HUES6 (cell line): ENCODE measurements at regions not wholly inside any gene's neighbourhood (a gene's known extent, or its start where the extent isn't known, plus 50 kb on each side); places are given as distances from the start of the nearest gene placed in this dataset.

ENCODE experiments used
- H3K27ac ChIP-seq: 2 replicates; pipeline ENCODE4 v1.7.0; 2013; ENCODE audit warnings: low read depth, mild to moderate bottlenecking, low read length, inconsistent platforms
- H3K27me3 ChIP-seq: 2 replicates; pipeline ENCODE4 v1.6.1; 2013; ENCODE audit warnings: low read length; ENCODE audit not compliant: control insufficient read depth, insufficient read depth
- H3K36me3 ChIP-seq: 2 replicates; pipeline ENCODE4 v1.6.1; 2013; ENCODE audit warnings: low read length; ENCODE audit not compliant: control insufficient read depth, insufficient read depth
- H3K4me1 ChIP-seq: 2 replicates; pipeline ENCODE4 v1.6.1; 2013; ENCODE audit warnings: low read length; ENCODE audit not compliant: control insufficient read depth, insufficient read depth
- H3K4me3 ChIP-seq: 2 replicates; pipeline ENCODE4 v1.5.1; 2013; ENCODE audit warnings: low read depth, low read length
- H3K9ac ChIP-seq: one replicate; pipeline ENCODE4 v1.6.1; 2013; ENCODE audit warnings: mild to moderate bottlenecking, low read length
- H3K9me3 ChIP-seq: 2 replicates; pipeline ENCODE4 v1.6.1; 2013; ENCODE audit warnings: low read depth, low read length; ENCODE audit not compliant: control insufficient read depth, insufficient read depth

DNA sequence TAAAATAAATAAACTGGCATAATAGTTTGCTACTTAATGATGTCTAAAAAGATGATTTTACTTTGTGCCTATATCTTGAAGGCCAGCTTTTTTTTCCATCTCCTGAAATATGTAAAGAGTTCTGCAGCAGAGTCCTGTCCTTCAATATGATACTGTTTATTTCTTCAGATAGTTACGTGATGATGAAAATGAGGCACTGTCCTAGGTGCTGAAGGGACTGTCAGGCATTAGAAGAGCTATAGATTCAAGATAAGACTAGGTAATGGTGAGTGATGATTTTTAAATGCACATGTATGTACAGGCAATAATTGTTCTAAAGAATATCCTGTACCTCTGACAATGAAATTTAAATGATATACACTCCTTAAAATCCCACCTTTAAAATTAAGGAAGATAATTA is 326.9 kb upstream of the DNAJC19 start:
- H3K4me1 ChIP-seq = no peaks in the 10 kb centered on the region
- no peaks in the 10 kb centered on the region for H3K9me3 ChIP-seq
- no peaks in the 10 kb centered on the region for H3K36me3 ChIP-seq
- no peak overlapping the region for H3K4me3 ChIP-seq
- no peaks in the 10 kb centered on the region for H3K27me3 ChIP-seq
- H3K9ac ChIP-seq = no peak overlapping the region
- H3K27ac ChIP-seq = no peak overlapping the region

DNA sequence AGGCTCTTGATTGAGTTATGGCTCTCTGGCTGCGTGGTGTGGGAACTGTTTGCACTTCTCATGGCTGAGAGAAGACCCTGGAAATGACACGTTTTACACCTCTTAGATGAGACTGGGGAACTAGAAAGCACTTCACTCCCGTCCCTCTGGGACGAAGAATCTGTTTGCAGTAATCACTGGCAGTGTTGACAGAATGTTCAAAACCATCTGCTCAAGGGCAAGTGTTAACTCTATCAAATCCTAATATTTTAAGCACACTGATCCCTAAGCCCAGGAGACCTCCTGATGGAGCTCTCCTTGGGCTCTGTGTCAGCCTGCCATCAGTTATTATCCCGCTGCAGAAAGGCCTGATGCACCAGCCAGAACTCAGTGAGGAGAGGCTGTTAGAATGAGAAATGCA is 323.8 kb upstream of the DNAJC19 start:
- Histone ChIP-seq H3K4me1 (no peaks in the 10 kb centered on the region), H3K27ac (no peak overlapping the region), H3K27me3 (no peaks in the 10 kb centered on the region), H3K4me3 (no peak overlapping the region), H3K9me3 (no peaks in the 10 kb centered on the region), H3K9ac (no peak overlapping the region), H3K36me3 (no peaks in the 10 kb centered on the region)

DNA sequence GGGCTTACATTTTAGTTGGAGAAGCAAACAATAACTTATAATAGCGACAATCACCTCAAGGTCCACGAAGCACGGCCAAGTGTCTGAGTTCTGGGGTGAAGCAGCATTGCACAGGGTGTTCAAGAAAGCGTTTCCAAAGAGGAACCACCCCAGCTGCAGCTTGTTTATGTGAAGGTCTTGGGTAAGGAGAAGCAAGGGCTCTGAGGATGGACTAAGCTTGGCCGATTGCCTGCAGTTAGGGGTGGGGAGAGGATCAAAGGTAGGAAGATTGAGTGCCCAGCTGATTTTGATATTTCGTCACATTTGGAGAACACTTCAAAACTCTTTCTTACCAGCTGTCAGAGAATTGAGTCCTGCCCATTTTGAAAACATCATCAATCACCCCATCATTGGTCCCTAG is 321.6 kb upstream of the DNAJC19 start:
- Histone ChIP-seq H3K27ac (no peak overlapping the region), H3K4me1 (no peaks in the 10 kb centered on the region), H3K9me3 (no peaks in the 10 kb centered on the region), H3K9ac (no peak overlapping the region), H3K27me3 (no peaks in the 10 kb centered on the region), H3K36me3 (no peaks in the 10 kb centered on the region), H3K4me3 (no peak overlapping the region)

DNA sequence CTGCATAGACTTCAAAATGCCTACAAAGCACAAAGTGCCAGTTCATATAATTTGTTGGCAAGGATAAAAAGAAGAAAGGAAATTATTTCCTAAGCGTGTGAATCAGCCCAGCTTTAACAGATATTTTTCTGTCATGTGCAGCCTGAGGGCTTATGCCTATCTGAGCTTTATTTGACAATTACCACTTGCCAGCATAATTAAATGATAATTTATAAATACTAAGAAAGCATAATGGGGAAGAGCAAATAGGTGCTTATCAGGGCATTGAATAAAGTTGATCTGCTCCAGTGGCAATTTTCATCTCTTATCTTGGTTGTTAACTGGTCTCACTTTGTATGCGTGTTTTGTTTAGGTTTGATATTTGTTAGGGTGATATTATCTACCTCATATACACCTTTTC is 313.4 kb upstream of the DNAJC19 start:
- Histone ChIP-seq H3K4me3 (no peak overlapping the region), H3K9ac (no peak overlapping the region), H3K27ac (no peak overlapping the region), H3K36me3 (no peaks in the 10 kb centered on the region), H3K9me3 (no peaks in the 10 kb centered on the region), H3K27me3 (no peaks in the 10 kb centered on the region), H3K4me1 (no peaks in the 10 kb centered on the region)

DNA sequence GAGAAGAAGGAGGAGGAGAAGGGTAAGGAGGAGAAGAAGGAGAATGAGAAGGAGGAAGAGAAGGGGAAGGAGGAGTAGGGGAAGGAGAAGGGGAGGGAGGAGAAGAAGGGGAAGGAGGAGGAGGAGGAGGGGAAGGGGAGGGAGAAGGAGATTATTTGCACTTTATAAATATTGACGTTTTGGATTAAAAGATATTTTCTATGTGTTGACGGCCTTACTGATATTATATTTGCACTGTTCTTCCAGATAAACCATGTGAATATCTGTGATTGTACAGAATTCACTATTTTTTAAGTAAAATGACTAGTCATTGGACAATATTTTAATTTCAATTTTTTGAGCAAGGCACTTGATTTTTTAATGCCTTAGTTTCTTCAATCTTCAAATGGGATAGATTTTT is 310.5 kb upstream of the DNAJC19 start:
- H3K4me1 ChIP-seq = no peaks in the 10 kb centered on the region
- H3K4me3 ChIP-seq = no peak overlapping the region
- H3K9me3 ChIP-seq = no peaks in the 10 kb centered on the region
- no peaks in the 10 kb centered on the region for H3K36me3 ChIP-seq
- H3K27ac ChIP-seq = no peak overlapping the region
- H3K9ac ChIP-seq = no peak overlapping the region
- no peaks in the 10 kb centered on the region for H3K27me3 ChIP-seq

DNA sequence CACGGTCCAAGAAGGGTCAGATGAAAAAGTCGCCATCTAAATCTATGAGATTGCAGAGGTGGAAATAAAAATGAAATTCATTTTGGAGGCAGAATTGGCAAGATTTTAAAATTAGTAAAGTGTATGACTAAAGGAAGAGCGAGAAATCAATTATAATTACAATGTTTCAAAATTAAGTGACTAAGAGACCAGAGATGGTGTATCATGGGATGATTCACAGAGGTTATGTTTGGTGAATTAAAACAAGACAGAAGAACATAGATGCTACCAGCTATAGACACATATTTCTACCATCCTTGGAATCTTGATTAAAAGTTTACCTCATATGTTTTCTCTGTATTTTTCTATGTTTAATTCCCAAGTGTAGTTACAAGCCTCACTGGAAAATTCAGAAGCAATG is 308.9 kb upstream of the DNAJC19 start:
- Histone ChIP-seq H3K9ac (no peak overlapping the region), H3K9me3 (no peaks in the 10 kb centered on the region), H3K27ac (no peak overlapping the region), H3K4me3 (no peak overlapping the region), H3K4me1 (no peaks in the 10 kb centered on the region), H3K27me3 (no peaks in the 10 kb centered on the region), H3K36me3 (no peaks in the 10 kb centered on the region)

DNA sequence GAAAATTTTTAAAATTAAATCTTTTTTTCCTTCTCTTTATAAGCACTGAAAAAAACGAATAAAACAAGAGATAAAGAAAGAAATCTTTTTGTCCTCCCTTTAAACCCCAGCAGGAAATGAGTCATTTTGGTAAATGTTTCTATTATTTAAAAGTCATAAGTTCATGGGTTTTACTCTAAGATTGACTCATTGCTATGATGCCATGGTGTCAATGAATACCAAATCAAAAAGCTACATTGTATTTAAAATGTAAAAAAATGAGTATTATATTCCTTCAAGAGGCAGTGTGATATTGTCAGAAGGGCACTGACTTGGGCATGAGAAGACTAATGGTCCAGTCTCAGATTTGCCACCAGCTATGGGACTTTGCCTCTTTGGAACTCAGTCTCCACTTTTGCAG is 303.4 kb upstream of the DNAJC19 start:
- no peaks in the 10 kb centered on the region for H3K27me3 ChIP-seq
- no peak overlapping the region for H3K27ac ChIP-seq
- H3K4me1 ChIP-seq = peaks cover 12% of the 10 kb centered on the region
- H3K9ac ChIP-seq = no peak overlapping the region
- H3K4me3 ChIP-seq = no peak overlapping the region
- H3K36me3 ChIP-seq = no peaks in the 10 kb centered on the region
- no peaks in the 10 kb centered on the region for H3K9me3 ChIP-seq

DNA sequence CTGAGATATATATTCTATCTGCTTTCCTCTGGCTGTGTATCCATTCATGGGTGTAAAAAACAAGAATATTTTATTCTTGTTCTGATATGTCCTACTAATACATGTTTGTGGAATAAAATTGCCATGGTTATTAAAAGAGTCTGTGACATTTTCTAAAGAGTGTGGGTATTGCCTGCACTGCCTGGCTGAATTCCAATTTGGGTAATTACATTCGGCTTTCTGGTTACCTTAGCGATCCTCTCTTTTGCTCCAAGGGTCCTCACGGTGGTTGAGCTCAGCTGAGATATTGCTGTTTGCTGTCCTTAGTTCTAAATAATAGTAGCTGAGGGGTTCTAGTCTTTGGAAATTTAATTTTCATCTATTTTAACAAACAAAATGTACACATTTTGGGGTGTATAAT is 301.4 kb upstream of the DNAJC19 start:
- Histone ChIP-seq H3K9me3 (no peaks in the 10 kb centered on the region), H3K9ac (no peak overlapping the region), H3K4me3 (no peak overlapping the region), H3K27me3 (no peaks in the 10 kb centered on the region), H3K4me1 (peaks cover 12% of the 10 kb centered on the region), H3K36me3 (no peaks in the 10 kb centered on the region), H3K27ac (no peak overlapping the region)

DNA sequence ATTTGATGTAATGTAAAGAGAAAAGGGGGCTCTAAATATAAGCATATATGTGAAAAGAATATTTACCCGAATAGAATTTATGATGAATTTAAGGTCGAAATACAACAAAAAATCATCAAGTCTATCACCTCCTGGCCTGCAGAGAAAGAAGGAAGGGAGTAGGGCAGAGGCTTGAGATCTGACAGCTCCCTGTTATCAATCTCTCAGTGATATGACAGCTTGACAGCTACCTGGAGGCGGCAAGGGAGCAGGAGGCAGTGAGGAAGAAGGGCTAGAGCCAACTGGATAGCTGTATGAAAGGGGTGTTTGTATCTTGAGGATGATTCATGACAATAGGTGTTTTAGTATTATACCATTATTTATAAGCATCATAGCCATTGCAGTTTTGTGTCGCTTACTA is 299.8 kb upstream of the DNAJC19 start:
- Histone ChIP-seq H3K4me3 (no peak overlapping the region), H3K9me3 (no peaks in the 10 kb centered on the region), H3K4me1 (peaks cover 12% of the 10 kb centered on the region), H3K27ac (no peak overlapping the region), H3K36me3 (no peaks in the 10 kb centered on the region), H3K27me3 (no peaks in the 10 kb centered on the region), H3K9ac (no peak overlapping the region)

DNA sequence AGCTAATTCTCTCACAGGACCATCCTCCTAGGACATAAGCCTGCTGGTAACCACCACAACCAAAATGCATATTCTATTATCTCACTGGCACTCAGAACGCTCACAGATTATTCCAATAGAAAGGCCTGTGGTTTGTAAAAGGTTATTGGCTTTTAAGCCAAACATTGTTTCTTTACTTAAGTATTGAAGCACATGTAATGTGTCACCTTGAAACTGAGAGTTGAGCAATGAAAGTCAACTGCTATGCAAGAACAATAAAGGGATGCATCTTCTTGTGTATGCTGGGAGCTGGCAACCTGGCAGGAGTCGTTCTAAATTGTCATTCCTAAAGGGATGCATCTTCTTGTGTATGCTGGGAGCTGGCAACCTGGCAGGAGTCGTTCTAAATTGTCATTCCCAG is 298.6 kb upstream of the DNAJC19 start:
- Histone ChIP-seq H3K27ac (no peak overlapping the region), H3K27me3 (no peaks in the 10 kb centered on the region)

DNA sequence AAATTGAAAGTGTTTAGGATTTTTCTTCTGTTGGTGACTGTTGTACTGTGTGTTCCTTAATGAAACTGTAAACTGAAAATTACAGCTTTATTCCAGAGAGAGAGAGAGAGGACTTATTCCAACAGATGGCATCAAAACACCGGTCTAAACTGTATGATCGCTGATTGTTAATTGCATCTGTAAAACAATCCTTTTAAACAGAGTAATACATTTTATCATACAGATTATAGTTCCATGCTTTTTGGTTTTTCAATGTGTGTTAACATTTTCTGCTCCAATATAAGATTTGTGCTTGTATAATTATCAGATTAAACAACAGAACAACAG is 289.7 kb upstream of the DNAJC19 start:
- Histone ChIP-seq H3K36me3 (no peaks in the 10 kb centered on the region), H3K27me3 (no peaks in the 10 kb centered on the region), H3K4me3 (no peak overlapping the region), H3K4me1 (no peaks in the 10 kb centered on the region), H3K9me3 (no peaks in the 10 kb centered on the region), H3K9ac (no peak overlapping the region), H3K27ac (no peak overlapping the region)

More for the DNA sequence above, 298.6 kb upstream of the DNAJC19 start:
- Histone ChIP-seq H3K9ac (no peak overlapping the region), H3K4me1 (peaks cover 12% of the 10 kb centered on the region), H3K9me3 (no peaks in the 10 kb centered on the region), H3K36me3 (no peaks in the 10 kb centered on the region), H3K4me3 (no peak overlapping the region)

DNA sequence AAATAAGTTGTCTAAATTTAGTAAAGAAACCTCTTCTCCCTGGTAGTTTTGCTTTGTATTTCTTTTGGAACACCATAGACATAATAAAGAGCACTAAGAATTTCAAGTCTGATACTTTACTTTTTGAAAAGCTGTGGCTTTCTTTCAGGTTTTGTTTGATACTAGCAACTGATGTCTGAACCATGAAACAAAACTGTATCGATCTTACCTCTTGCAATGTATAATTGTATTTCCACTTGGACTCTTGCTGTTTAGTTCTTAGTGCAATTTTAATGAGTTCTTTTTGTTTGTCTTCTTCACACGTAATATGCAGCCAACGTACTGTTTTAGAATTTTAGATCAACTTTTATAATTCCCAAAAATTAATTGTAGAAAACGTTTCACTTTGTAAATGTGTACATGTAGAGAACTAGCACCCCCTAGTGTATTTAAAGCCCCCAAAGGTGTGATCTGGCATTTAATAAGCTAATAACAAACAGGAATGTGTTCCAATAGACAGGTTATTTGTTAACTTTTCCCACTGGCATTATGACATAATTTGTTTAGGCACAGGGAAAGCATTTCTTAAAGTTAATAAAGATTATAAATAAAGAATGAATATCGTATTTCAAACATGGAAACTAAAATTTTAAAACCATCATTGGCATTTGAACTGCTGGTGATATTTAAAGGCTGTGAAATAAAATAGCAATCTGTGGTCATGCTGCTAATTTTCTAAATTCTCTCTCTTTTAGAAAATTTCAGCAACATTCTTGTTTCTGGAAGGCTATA is 289.1 kb upstream of the DNAJC19 start:
- no peaks in the 10 kb centered on the region for H3K27me3 ChIP-seq
- no peaks in the 10 kb centered on the region for H3K9me3 ChIP-seq
- H3K36me3 ChIP-seq = no peaks in the 10 kb centered on the region
- H3K4me3 ChIP-seq = no peak overlapping the region
- H3K4me1 ChIP-seq = no peaks in the 10 kb centered on the region
- H3K27ac ChIP-seq = no peak overlapping the region
- no peak overlapping the region for H3K9ac ChIP-seq
